A673 (cell line): ENCODE measurements at regions not wholly inside any gene's neighbourhood (a gene's known extent, or its start where the extent isn't known, plus 50 kb on each side); places are given as distances from the start of the nearest gene placed in this dataset.

Source experiments
- BruUV-seq: library from RNA; stranded (reverse); fragments of 400-500 nt; replicated peaks from 2 replicates; lab custom pipeline; 2021; lab: Mats Ljungman, UMichigan
- CTCF ChIA-PET: fragments of 300-600 bp; sonication (Branson Sonifier 250); formaldehyde crosslinking; loops from one replicate; lab custom pipeline; 2022; ENCODE audit warnings: antibody characterized with exemption; lab: Charles Lee
- POLR2A ChIA-PET: fragments of 300-600 bp; sonication (Branson Sonifier 250); formaldehyde crosslinking; loops from one replicate; lab custom pipeline; 2022; ENCODE audit warnings: antibody characterized with exemption; ENCODE audit not compliant: low non-redundant PET; lab: Charles Lee
- DNase-seq: peaks from one replicate; pipeline ENCODE4 v3.0.0-alpha.2; 2015; ENCODE audit warnings: low spot score
- H3K27ac ChIP-seq: fragments of 200-600 bp; sonication (generic); 2 replicates; pipeline ENCODE4 v1.5.1; 2016; ENCODE audit warnings: mixed run types, low read depth, mild to moderate bottlenecking, mixed read lengths, antibody characterized with exemption, low read length; ENCODE audit not compliant: poor library complexity, severe bottlenecking
- H3K27me3 ChIP-seq: fragments of 200-600 bp; sonication (generic); replicated peaks from 2 replicates; pipeline ENCODE4 v1.6.1; 2017; ENCODE audit warnings: mixed run types, low read depth, mild to moderate bottlenecking, mixed read lengths, antibody characterized with exemption, low read length; ENCODE audit not compliant: insufficient read depth, poor library complexity
- H3K36me3 ChIP-seq: fragments of 200-600 bp; sonication (generic); 2 replicates; pipeline ENCODE4 v1.6.1; 2016; ENCODE audit warnings: mixed run types, mild to moderate bottlenecking, mixed read lengths, antibody characterized with exemption, low read length; ENCODE audit not compliant: insufficient read depth, poor library complexity, severe bottlenecking
- H3K4me1 ChIP-seq: fragments of 200-600 bp; sonication (generic); 2 replicates; pipeline ENCODE4 v1.6.1; 2017; ENCODE audit warnings: mixed run types, mild to moderate bottlenecking, mixed read lengths, antibody characterized with exemption, low read length; ENCODE audit not compliant: insufficient read depth, poor library complexity, severe bottlenecking
- H3K4me3 ChIP-seq: fragments of 200-600 bp; sonication (generic); 2 replicates; pipeline ENCODE4 v1.5.1; 2016; ENCODE audit warnings: low read depth, mixed run types, mild to moderate bottlenecking, mixed read lengths, low read length; ENCODE audit not compliant: poor library complexity, severe bottlenecking
- H3K9me3 ChIP-seq: fragments of 200-600 bp; sonication (generic); 2 replicates; pipeline ENCODE4 v1.6.1; 2016; ENCODE audit warnings: mixed run types, low read depth, mild to moderate bottlenecking, mixed read lengths, antibody characterized with exemption, low read length; ENCODE audit not compliant: poor library complexity, severe bottlenecking
- EZH2 ChIP-seq: fragments of 200-600 bp; sonication (generic); IDR thresholded peaks from 2 replicates; pipeline ENCODE4 v1.6.1; 2017; ENCODE audit warnings: borderline replicate concordance, low read depth, mild to moderate bottlenecking, mixed read lengths, antibody characterized with exemption, low read length; ENCODE audit not compliant: poor library complexity, severe bottlenecking
- intact Hi-C: fragments of 100-400 bp; cut with micrococcal nuclease; formaldehyde crosslinking; loops from one replicate; pipeline ENCODE4 v1.10.0; 2022; ENCODE audit not compliant: unreplicated experiment
- TF ChIP-seq, protein P1 (sequence below): fragments of 300-800, 200-600 bp; sonication (generic); conservative IDR thresholded peaks from 2 replicates; pipeline ENCODE4 v1.5.1; 2017; ENCODE audit warnings: low read depth, mild to moderate bottlenecking, antibody characterized with exemption, low read length, moderate library complexity, mixed read lengths

DNA sequence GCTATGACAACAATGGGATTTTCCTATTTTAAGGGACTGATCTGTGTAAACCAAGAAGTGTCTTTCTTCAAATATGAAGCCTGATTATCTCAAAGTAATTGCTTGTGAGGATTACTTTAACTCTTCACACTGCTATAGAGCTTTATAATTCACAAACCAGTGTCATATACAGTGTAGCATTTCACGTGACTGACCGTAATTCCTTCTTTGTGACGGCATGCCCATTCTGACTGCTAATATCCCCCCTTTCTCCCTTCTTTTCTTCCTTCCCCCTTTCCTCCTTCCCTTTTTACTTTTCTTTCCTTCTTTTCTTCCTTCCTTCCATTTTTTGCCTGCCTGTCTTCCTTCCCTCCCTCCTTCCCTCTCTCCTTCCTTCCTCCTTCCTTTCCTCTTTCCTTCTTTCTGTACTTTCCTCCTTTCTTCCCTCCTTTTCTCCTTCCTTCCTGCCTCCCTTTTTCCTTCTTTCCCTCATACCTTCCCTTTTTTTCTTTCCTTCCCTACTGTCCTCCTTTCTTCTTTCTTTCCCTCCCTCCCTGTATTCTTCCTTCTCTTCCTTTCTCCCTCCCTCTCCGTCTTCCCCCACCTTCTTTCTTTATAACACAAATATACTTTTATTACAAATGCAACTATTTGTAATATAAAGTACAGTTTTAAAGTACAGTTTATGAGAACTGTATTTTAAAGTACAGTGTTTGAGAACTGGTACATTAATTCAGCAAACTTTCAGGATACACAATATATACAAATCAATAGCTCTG, 75.0 kb upstream of the EXOC2 start:
- intact Hi-C loops = no loop called here
- no peak for DNase-seq
- ChIA-PET POLR2A (interaction anchor here (0.9 kb wide), 1 partner anchor 204 kb away, joined by 6 read pairs; no protein-coding TSS in a partner anchor), CTCF (no interaction called here)
- no TSS peak for BruUV-seq
- Histone ChIP-seq H3K27ac (no peak overlapping the region), H3K36me3 (no peaks in the 10 kb centered on the region), H3K9me3 (no peaks in the 10 kb centered on the region), H3K27me3 (peaks cover 43% of the 10 kb centered on the region), H3K4me1 (no peaks in the 10 kb centered on the region), H3K4me3 (no peak overlapping the region)
- no peak for TF ChIP-seq EZH2
- TF ChIP-seq, protein P1, sequence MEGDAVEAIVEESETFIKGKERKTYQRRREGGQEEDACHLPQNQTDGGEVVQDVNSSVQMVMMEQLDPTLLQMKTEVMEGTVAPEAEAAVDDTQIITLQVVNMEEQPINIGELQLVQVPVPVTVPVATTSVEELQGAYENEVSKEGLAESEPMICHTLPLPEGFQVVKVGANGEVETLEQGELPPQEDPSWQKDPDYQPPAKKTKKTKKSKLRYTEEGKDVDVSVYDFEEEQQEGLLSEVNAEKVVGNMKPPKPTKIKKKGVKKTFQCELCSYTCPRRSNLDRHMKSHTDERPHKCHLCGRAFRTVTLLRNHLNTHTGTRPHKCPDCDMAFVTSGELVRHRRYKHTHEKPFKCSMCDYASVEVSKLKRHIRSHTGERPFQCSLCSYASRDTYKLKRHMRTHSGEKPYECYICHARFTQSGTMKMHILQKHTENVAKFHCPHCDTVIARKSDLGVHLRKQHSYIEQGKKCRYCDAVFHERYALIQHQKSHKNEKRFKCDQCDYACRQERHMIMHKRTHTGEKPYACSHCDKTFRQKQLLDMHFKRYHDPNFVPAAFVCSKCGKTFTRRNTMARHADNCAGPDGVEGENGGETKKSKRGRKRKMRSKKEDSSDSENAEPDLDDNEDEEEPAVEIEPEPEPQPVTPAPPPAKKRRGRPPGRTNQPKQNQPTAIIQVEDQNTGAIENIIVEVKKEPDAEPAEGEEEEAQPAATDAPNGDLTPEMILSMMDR = no peak

DNA sequence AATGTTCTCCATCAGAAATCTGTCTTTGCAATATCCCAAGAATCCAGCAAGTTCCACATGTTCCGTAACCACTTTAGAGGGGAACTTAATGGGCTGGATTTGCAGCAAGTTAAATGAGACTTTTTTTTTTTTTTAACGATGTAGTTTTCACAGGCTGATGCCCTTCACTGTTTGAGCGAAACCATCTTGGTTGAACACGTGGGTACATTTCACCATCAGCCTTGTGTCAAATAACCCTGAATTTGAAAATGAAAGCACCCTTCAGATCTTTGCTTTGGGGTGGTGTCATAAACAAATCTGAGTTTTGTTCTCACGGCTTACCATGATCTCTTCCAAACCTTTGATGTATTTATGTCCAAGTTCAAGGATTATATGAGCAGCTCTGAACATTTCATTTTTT, 73.7 kb upstream of the EXOC2 start:
- no TSS peak for BruUV-seq
- ChIA-PET CTCF (no interaction called here), POLR2A (no interaction called here)
- no peak for DNase-seq
- Histone ChIP-seq H3K9me3 (no peaks in the 10 kb centered on the region), H3K36me3 (no peaks in the 10 kb centered on the region), H3K27me3 (peaks cover 51% of the 10 kb centered on the region), H3K4me3 (no peak overlapping the region), H3K4me1 (no peaks in the 10 kb centered on the region), H3K27ac (no peak overlapping the region)
- TF ChIP-seq, protein P1 = no peak
- TF ChIP-seq EZH2 = no peak
- intact Hi-C loops = no loop called here

DNA sequence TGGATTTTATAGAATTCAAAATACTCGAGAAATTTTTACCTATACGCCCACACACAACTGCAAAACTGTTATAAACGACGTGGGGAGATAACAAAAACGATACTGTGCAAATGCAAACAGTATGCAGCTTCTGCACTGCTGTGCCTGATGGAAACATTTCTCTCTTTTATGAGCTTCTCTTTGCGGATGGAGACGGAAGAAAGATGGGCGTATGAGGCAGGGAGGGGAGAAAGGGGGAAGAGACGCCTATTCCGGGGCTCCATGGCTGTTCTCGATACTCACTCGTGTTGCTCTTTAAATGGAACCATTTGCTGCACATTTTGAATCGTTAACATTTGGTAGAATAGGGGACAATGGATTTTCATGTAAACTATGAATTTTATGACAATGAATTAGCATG, 69.1 kb upstream of the EXOC2 start:
- H3K4me3 ChIP-seq = no peak overlapping the region
- POLR2A ChIA-PET = no interaction called here
- H3K4me1 ChIP-seq = no peaks in the 10 kb centered on the region
- intact Hi-C loops = no loop called here
- H3K27ac ChIP-seq = no peak overlapping the region
- DNase-seq = no peak
- no peaks in the 10 kb centered on the region for H3K36me3 ChIP-seq
- BruUV-seq = no TSS peak
- no peak for TF ChIP-seq EZH2
- TF ChIP-seq, protein P1 = no peak
- no peaks in the 10 kb centered on the region for H3K9me3 ChIP-seq
- peaks cover 36% of the 10 kb centered on the region for H3K27me3 ChIP-seq
- CTCF ChIA-PET = no interaction called here
